HG03025 (cell line): ENCODE measurements at regions not wholly inside any gene's neighbourhood (a gene's known extent, or its start where the extent isn't known, plus 50 kb on each side); places are given as distances from the start of the nearest gene placed in this dataset.
"Not testable (repeated sequence)": the region's sequence is repeated elsewhere in the genome, so short reads cannot be mapped to it uniquely, and the experiment has no call there.

ENCODE experiments used
- ATAC-seq: cut with Tn5 transposase; IDR thresholded peaks from one replicate; pipeline ENCODE4 v1.9.1; 2021; ENCODE audit warnings: mild to moderate bottlenecking, moderate library complexity; ENCODE audit not compliant: unreplicated experiment, low FRiP score

GRCh38 chr20:18876394-18876793 lies 62.8 kb downstream of the SCP2D1 start:
- not testable (repeated sequence) for ATAC-seq

- no peak for ATAC-seq
Measured at GRCh38 chr20:18879262-18879661, 65.7 kb downstream of the SCP2D1 start.

GRCh38 chr20:18886756-18887155 lies 73.2 kb downstream of the SCP2D1 start:
- no peak for ATAC-seq

- no peak for ATAC-seq
Measured at GRCh38 chr20:18901980-18902737, 88.6 kb downstream of the SCP2D1 start.

GRCh38 chr20:18904192-18904591 lies 90.6 kb downstream of the SCP2D1 start:
- ATAC-seq, result no peak

- ATAC-seq, result no peak
Measured at GRCh38 chr20:18904624-18905023, 91.0 kb downstream of the SCP2D1 start.

GRCh38 chr20:18906046-18906445 lies 92.5 kb downstream of the SCP2D1 start:
- no peak for ATAC-seq

GRCh38 chr20:18907353-18907752 lies 93.8 kb downstream of the SCP2D1 start:
- no peak for ATAC-seq

GRCh38 chr20:18908109-18908508 lies 94.5 kb downstream of the SCP2D1 start:
- ATAC-seq, result no peak

GRCh38 chr20:18909254-18909653 lies 95.7 kb downstream of the SCP2D1 start:
- ATAC-seq, result no peak

- no peak for ATAC-seq
Measured at GRCh38 chr20:18913701-18914100, 100.1 kb downstream of the SCP2D1 start.

- no peak for ATAC-seq
Measured at GRCh38 chr20:18914796-18915195, 101.2 kb downstream of the SCP2D1 start.

GRCh38 chr20:18916886-18917750 lies 103.5 kb downstream of the SCP2D1 start:
- no peak for ATAC-seq

- no peak for ATAC-seq
Measured at GRCh38 chr20:18919996-18920395, 106.4 kb downstream of the SCP2D1 start.

GRCh38 chr20:18921291-18921690 lies 107.7 kb downstream of the SCP2D1 start:
- ATAC-seq, result no peak

- ATAC-seq, result no peak
Measured at GRCh38 chr20:18922251-18922650, 108.7 kb downstream of the SCP2D1 start.

- no peak for ATAC-seq
Measured at GRCh38 chr20:18922898-18923297, 109.3 kb downstream of the SCP2D1 start.

GRCh38 chr20:18926965-18927364 lies 113.4 kb downstream of the SCP2D1 start:
- no peak for ATAC-seq

GRCh38 chr20:18928626-18929025 lies 115.0 kb downstream of the SCP2D1 start:
- no peak for ATAC-seq

GRCh38 chr20:18929800-18930199 lies 116.2 kb downstream of the SCP2D1 start:
- no peak for ATAC-seq

- ATAC-seq, result no peak
Measured at GRCh38 chr20:18943542-18943941, 130.0 kb downstream of the SCP2D1 start.

- ATAC-seq, result no peak
Measured at GRCh38 chr20:18956890-18957289, 143.3 kb downstream of the SCP2D1 start.
